ENCODE measurements at regions not wholly inside any gene's neighbourhood (a gene's known extent, or its start where the extent isn't known, plus 50 kb on each side); places are given as distances from the start of the nearest gene placed in this dataset.

DNA sequence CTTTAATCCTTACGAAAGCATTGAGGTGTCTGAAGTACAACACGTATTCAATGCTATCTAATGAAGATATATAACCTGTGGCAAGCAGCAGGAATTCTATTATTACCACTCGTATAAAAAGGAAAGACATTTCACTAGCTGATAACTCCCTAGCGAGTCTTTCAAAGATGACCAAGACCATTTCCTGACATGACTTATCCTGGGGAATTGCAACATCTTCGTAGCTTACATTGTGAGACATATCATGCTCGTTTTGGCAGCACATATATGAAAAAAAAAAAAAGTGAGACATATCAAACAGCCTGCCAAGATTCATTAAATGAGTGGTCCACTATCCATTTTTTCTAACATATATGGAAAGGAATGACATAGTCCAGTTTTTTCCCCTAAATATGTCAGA is 337.0 kb downstream of the FSCB start:
- Histone ChIP-seq H3K4me2 (no peak overlapping the region), H3K36me3 (ENCODE audit: insufficient read depth) (no peaks in the 10 kb centered on the region), H3K27ac (no peak overlapping the region), H4K20me1 (ENCODE audit: insufficient read depth) (no peaks in the 10 kb centered on the region), H3K79me2 (ENCODE audit: insufficient read depth, low read depth) (no peaks in the 10 kb centered on the region), H3K9ac (no peak overlapping the region), H3K27me3 (ENCODE audit: insufficient read depth, low read depth) (no peaks in the 10 kb centered on the region), H3K4me3 (IDR thresholded peaks at IDR 0.05; ENCODE audit: insufficient read depth, low read depth, low read length) (no peak overlapping the region), H2AFZ (ENCODE audit: low read depth) (no peak overlapping the region), H3K4me1 (ENCODE audit: low read depth, poor library complexity, severe bottlenecking) (no peaks in the 10 kb centered on the region)
- TF ChIP-seq, protein P1, sequence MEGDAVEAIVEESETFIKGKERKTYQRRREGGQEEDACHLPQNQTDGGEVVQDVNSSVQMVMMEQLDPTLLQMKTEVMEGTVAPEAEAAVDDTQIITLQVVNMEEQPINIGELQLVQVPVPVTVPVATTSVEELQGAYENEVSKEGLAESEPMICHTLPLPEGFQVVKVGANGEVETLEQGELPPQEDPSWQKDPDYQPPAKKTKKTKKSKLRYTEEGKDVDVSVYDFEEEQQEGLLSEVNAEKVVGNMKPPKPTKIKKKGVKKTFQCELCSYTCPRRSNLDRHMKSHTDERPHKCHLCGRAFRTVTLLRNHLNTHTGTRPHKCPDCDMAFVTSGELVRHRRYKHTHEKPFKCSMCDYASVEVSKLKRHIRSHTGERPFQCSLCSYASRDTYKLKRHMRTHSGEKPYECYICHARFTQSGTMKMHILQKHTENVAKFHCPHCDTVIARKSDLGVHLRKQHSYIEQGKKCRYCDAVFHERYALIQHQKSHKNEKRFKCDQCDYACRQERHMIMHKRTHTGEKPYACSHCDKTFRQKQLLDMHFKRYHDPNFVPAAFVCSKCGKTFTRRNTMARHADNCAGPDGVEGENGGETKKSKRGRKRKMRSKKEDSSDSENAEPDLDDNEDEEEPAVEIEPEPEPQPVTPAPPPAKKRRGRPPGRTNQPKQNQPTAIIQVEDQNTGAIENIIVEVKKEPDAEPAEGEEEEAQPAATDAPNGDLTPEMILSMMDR (conservative IDR thresholded peaks at IDR 0.05; ENCODE audit: low read depth, low read length): no peak

DNA sequence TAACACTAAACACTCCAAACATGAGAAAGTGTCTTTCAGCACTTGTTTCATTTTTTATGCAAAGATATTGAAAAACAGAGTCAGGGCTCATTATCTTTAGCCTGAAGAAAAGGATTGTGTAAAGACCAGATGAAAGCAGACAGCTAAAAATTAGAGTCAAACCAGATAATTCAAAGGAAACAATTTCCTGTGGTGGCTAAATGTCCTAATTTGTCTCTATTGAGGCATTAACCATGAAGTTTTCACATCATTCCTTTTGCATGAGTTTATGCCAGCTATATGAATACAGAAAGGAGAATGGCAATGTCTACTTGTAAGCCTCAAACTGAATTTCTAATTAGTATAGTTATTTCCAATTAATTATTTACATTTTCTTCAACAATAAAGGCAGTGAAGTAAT is 338.5 kb downstream of the FSCB start:
- Histone ChIP-seq H4K20me1 (ENCODE audit: insufficient read depth) (no peaks in the 10 kb centered on the region), H3K9ac (no peak overlapping the region), H3K4me3 (IDR thresholded peaks at IDR 0.05; ENCODE audit: insufficient read depth, low read depth, low read length) (no peak overlapping the region), H3K27ac (no peak overlapping the region), H3K79me2 (ENCODE audit: insufficient read depth, low read depth) (no peaks in the 10 kb centered on the region), H2AFZ (ENCODE audit: low read depth) (no peak overlapping the region), H3K36me3 (ENCODE audit: insufficient read depth) (no peaks in the 10 kb centered on the region), H3K4me2 (no peak overlapping the region), H3K27me3 (ENCODE audit: insufficient read depth, low read depth) (no peaks in the 10 kb centered on the region), H3K4me1 (ENCODE audit: low read depth, poor library complexity, severe bottlenecking) (no peaks in the 10 kb centered on the region)
- TF ChIP-seq, protein P1 (conservative IDR thresholded peaks at IDR 0.05; ENCODE audit: low read depth, low read length): no peak

DNA sequence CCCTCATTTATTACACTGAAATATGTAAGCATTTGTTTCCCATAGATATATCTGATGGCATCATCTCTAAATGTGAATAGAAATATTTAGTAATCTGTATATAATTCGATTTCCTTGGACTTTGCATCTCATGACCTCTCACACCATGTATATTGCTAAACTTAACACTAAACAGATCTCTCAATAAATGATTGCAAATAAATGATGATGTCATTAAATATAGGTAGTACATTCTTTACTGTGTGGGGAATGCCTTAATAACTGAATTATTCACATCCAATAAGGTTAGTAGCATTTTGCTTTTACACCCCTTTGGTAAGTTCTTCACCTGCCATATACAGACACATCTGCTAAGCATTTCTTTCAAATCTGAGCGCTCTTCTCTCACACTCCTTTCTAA is 340.5 kb downstream of the FSCB start:
- Histone ChIP-seq H3K36me3 (ENCODE audit: insufficient read depth) (no peaks in the 10 kb centered on the region), H3K9ac (no peak overlapping the region), H4K20me1 (ENCODE audit: insufficient read depth) (no peaks in the 10 kb centered on the region), H3K27ac (no peak overlapping the region), H3K27me3 (ENCODE audit: insufficient read depth, low read depth) (no peaks in the 10 kb centered on the region), H3K4me3 (IDR thresholded peaks at IDR 0.05; ENCODE audit: insufficient read depth, low read depth, low read length) (no peak overlapping the region), H3K4me1 (ENCODE audit: low read depth, poor library complexity, severe bottlenecking) (no peaks in the 10 kb centered on the region), H2AFZ (ENCODE audit: low read depth) (no peak overlapping the region), H3K79me2 (ENCODE audit: insufficient read depth, low read depth) (no peaks in the 10 kb centered on the region), H3K4me2 (no peak overlapping the region)
- TF ChIP-seq, protein P1 (conservative IDR thresholded peaks at IDR 0.05; ENCODE audit: low read depth, low read length): no peak

DNA sequence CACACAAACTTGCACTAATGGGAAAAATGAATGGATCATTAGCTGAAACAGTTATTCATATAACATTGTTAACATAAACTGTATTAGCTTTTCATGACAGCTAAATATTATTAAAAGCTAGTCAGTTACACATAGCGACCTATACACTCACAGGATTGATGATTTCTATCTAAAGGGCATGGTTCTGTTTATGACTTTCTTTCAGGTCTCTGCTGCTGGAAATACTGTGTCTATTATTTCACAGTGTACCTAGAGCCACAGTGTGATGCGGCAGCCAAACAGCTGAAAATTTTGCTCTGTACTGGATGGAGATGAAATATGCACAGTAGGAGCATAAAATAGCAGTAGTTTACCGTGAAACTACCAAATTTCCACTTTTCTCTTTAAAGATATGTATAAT is 341.1 kb downstream of the FSCB start:
- H3K36me3 ChIP-seq (ENCODE audit: insufficient read depth): no peaks in the 10 kb centered on the region
- no peaks in the 10 kb centered on the region for H3K79me2 ChIP-seq (ENCODE audit: insufficient read depth, low read depth)
- H3K27ac ChIP-seq: no peak overlapping the region
- H4K20me1 ChIP-seq (ENCODE audit: insufficient read depth): no peaks in the 10 kb centered on the region
- no peaks in the 10 kb centered on the region for H3K4me1 ChIP-seq (ENCODE audit: low read depth, poor library complexity, severe bottlenecking)
- H3K27me3 ChIP-seq (ENCODE audit: insufficient read depth, low read depth): no peaks in the 10 kb centered on the region
- no peak overlapping the region for H3K4me3 ChIP-seq (IDR thresholded peaks at IDR 0.05; ENCODE audit: insufficient read depth, low read depth, low read length)
- no peak overlapping the region for H3K4me2 ChIP-seq
- H2AFZ ChIP-seq (ENCODE audit: low read depth): no peak overlapping the region
- no peak overlapping the region for H3K9ac ChIP-seq
- TF ChIP-seq, protein P1 (conservative IDR thresholded peaks at IDR 0.05; ENCODE audit: low read depth, low read length): no peak

DNA sequence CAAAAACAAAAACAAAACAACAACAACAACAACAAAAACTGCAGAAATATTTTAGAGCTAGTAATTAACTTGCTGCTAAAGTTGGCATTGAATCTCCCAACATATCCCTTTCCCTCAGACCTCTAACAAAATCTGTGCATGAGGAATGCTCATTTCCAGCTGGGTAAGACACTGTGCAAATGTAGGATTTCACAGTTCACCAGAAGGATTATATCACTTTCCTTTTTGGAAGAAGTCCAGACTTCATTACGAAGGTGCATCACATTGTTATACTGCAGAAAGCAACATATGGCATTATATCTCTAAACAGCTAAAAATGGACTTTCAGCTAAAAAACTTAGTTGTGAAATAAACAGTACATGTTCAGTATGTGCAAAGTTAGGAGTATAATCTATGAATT is 341.8 kb downstream of the FSCB start:
- no peak overlapping the region for H2AFZ ChIP-seq (ENCODE audit: low read depth)
- no peak overlapping the region for H3K9ac ChIP-seq
- no peaks in the 10 kb centered on the region for H3K36me3 ChIP-seq (ENCODE audit: insufficient read depth)
- H3K4me1 ChIP-seq (ENCODE audit: low read depth, poor library complexity, severe bottlenecking): no peaks in the 10 kb centered on the region
- no peak overlapping the region for H3K4me2 ChIP-seq
- no peak overlapping the region for H3K27ac ChIP-seq
- TF ChIP-seq, protein P1 (conservative IDR thresholded peaks at IDR 0.05; ENCODE audit: low read depth, low read length): no peak
- no peaks in the 10 kb centered on the region for H3K79me2 ChIP-seq (ENCODE audit: insufficient read depth, low read depth)
- H3K4me3 ChIP-seq (IDR thresholded peaks at IDR 0.05; ENCODE audit: insufficient read depth, low read depth, low read length): no peak overlapping the region
- no peaks in the 10 kb centered on the region for H3K27me3 ChIP-seq (ENCODE audit: insufficient read depth, low read depth)
- H4K20me1 ChIP-seq (ENCODE audit: insufficient read depth): no peaks in the 10 kb centered on the region

Measured in KMS-11 (cell line).